GM20000 (cell line): ENCODE measurements at regions not wholly inside any gene's neighbourhood (a gene's known extent, or its start where the extent isn't known, plus 50 kb on each side); places are given as distances from the start of the nearest gene placed in this dataset.

Source experiments
- DNase-seq: peaks from one replicate; pipeline ENCODE4 v3.0.0; 2012; ENCODE audit warnings: low spot score
- TF ChIP-seq, protein P1 (sequence below): IDR thresholded peaks from 2 replicates; pipeline ENCODE4 v1.5.1; 2012; ENCODE audit warnings: mild to moderate bottlenecking, control low read depth; ENCODE audit errors: extremely low read depth, missing control alignments

DNA sequence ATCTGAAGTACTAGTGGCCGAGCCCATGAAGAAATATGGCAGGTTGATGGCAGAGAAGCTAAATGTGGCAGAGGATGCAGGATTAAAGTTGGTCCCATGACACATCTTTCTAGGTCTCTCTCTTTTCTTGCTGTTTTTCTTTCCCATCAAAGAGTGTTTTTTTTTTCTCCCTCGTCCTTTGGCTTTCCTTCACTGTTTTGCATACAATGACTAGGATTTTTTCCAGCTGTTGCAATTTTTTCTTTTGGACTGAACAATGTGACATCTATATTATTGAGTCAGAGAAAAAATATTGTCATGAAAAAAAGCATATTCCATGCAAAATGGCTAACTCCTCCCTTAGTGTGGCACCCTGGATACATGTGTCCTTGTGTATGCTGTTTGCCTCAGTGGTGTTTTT is 939.5 kb upstream of the FANCL start:
- TF ChIP-seq, protein P1, sequence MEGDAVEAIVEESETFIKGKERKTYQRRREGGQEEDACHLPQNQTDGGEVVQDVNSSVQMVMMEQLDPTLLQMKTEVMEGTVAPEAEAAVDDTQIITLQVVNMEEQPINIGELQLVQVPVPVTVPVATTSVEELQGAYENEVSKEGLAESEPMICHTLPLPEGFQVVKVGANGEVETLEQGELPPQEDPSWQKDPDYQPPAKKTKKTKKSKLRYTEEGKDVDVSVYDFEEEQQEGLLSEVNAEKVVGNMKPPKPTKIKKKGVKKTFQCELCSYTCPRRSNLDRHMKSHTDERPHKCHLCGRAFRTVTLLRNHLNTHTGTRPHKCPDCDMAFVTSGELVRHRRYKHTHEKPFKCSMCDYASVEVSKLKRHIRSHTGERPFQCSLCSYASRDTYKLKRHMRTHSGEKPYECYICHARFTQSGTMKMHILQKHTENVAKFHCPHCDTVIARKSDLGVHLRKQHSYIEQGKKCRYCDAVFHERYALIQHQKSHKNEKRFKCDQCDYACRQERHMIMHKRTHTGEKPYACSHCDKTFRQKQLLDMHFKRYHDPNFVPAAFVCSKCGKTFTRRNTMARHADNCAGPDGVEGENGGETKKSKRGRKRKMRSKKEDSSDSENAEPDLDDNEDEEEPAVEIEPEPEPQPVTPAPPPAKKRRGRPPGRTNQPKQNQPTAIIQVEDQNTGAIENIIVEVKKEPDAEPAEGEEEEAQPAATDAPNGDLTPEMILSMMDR = no peak

DNA sequence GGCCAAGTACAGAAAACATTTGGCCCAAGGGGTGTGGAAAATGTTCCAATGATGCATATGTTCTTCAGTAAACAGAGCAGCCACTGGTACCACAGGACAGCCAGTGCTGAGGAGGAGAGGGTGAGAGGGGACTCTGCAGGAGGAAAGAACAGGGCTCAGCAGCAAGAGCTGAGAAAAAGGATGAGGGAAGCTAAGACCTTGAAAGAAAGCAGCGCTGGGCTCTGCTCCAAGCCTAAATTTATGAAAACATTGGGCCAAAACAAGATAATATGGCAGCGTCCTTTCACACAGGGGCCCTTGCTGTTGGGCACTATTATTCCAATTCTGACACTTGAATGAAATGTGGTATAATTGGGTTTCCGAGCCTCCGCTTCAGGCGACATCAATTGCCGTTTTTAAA is 939.0 kb upstream of the FANCL start:
- DNase-seq = no peak
- TF ChIP-seq, protein P1 = no peak

More for the DNA sequence above, 939.5 kb upstream of the FANCL start:
- DNase-seq = no peak

DNA sequence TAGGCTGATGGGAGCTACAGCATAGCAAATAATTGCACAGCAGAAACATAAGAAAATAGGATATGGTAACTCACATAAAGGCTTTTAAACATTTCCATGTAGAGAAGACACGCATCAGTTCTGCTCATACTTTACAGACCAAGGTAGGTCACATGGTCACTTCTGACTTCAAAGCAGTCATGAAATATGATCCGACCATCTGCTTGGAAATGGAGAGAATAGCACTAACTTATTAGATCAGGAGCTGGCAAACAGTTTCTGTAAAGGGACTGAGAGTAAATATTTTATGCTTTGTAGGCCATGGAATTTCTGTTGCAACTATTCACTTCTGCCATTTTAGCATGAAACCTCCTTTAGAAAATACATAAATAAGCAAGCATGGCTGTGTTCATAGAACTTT is 936.6 kb upstream of the FANCL start:
- TF ChIP-seq, protein P1 = no peak

DNA sequence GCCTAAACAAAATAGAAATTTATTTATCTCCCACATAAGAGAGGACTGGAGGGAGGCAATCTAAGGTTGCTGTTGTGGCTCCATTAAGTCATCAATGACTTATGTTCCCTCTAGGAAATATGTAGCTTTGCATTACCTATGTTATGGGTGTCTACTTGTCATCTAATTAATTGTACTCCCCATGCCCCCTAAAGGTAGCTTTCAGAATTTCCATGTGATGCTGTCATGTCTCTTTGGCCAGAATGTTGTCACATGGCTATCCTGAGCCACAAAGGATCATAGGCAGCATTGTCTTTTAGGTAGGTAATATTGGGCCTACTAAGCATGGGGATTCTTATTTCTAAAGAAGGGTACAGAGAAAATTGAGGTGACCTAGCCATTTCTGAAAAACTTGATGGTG is 935.6 kb upstream of the FANCL start:
- DNase-seq = no peak

More for the DNA sequence above, 936.6 kb upstream of the FANCL start:
- no peak for DNase-seq

DNA sequence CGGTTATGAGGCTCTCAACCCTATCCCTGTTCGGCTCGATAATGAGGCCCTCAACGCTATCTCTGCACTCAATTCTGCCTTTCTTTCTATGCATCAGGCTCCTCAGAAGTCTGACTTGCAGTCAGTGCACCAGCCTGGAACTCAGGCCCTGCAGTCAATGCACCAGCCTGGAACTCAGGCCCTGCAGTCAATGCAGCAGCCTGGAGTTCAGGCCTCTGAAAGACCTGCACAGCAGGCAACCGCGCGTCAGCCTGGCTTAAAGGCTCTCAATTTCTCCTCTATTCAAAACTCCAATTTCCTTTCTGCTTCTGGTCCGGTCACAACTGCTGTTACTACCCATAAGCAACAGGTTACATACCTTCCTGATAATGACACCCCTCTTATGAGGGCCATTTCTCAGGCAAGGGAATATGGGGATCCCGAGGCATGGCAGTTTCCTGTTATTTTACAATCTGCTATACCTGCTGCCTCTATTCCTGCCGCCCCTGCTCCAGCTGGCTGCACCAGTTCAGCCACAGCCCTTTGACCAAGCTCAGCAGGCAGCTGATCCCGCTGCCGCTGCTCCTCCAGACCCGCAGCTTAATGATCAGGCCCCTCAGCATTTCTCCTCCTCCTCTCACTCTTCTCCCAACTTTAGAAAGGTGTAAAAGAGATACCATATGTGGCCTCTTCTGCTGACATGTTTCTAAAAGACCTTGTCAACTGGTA is 933.6 kb upstream of the FANCL start:
- no peak for DNase-seq
- TF ChIP-seq, protein P1 = no peak

More for the DNA sequence above, 935.6 kb upstream of the FANCL start:
- TF ChIP-seq, protein P1 = no peak

DNA sequence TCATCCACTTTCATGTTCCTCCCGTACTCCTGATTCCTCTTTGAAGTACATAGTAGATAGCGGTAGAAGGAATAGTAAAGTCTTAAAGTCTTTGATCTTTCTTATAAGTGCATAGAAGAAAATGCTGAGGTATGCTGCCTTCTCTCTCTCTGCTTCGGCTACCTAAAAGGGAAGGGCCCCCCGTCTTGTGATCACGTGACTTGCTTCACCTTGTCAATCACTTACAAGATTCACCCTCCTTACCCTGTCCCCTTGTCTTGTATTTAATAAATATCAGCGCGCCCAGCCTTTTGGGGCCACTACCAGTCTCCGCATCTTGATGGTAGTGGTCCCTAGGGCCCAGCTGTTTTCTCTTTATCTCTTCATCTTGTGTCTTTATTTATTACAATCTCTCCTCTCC is 932.2 kb upstream of the FANCL start:
- TF ChIP-seq, protein P1 = no peak
- no peak for DNase-seq

DNA sequence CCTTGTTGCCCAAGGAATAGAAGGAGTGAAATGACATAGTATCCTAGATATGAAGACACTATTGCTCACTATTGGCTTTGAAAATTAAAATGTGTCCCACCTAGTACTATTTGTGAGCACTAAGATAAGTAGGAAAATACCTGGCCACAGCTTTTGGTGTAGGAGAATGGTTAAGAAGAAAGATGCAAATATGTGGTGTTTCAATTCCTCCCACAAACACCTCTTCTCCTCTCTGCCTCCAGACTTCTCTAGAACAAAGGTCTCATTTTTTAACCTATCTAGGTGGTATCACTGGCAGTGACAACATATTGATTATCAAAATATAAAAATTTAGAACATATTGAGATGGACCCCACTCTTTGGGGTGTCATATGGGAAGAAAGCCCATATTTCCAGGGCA is 929.9 kb upstream of the FANCL start:
- TF ChIP-seq, protein P1 = no peak

More for the DNA sequence above, 929.9 kb upstream of the FANCL start:
- no peak for DNase-seq
